ENCODE measurements at regions not wholly inside any gene's neighbourhood (a gene's known extent, or its start where the extent isn't known, plus 50 kb on each side); places are given as distances from the start of the nearest gene placed in this dataset.

DNA sequence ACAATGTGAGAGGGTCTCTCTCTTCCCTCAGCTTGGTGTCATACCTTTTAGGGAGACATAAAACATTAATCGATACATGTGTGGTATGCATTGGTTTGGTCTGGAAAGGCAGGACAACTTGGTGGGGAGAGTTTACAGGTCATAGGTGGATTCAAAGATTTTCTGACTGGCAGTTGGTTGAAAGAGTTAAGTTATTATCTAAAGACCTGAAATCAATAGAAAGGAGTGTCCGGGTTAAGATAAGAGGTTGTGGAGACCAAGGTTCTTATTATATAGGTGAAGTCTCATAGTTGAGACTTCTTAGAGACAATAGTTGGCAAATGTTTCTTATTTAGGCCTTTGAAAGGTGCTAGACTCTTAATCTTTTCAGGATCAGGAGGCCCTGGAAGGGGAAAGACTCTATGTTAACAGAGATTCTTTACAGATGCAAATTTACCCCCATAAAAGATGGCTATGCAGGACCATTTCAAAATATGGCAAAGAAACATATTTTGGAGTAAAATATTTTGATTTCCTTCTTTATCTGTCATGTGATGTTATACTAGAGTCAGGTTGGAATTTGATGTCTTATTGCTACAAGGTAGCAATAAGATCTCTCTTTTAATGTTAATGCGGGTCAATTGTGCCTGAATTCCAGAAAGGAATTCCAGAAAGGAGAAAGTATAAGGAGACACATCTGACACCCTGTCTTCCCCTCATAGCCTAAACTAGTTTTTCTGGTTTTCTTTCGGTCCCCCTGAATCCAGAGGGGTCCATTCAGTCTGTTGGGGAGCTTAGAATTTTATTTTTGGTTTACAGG lies 59.2 kb upstream of the RCBTB2 start:
- Mint-ChIP-seq H3K9me3 (peaks cover 11% of the 10 kb centered on the region), H3K4me1 (peaks cover 11% of the 10 kb centered on the region), H3K27me3 (ENCODE audit: low read depth) (no peaks in the 10 kb centered on the region), H3K4me3 (no peak overlapping the region), H3K36me3 (no peaks in the 10 kb centered on the region), H3K27ac (no peak overlapping the region)
- DNase-seq (ENCODE audit: low spot score in 2 of 2, unreplicated experiment in 2 of 2): no peak
- TF ChIP-seq, protein P1, sequence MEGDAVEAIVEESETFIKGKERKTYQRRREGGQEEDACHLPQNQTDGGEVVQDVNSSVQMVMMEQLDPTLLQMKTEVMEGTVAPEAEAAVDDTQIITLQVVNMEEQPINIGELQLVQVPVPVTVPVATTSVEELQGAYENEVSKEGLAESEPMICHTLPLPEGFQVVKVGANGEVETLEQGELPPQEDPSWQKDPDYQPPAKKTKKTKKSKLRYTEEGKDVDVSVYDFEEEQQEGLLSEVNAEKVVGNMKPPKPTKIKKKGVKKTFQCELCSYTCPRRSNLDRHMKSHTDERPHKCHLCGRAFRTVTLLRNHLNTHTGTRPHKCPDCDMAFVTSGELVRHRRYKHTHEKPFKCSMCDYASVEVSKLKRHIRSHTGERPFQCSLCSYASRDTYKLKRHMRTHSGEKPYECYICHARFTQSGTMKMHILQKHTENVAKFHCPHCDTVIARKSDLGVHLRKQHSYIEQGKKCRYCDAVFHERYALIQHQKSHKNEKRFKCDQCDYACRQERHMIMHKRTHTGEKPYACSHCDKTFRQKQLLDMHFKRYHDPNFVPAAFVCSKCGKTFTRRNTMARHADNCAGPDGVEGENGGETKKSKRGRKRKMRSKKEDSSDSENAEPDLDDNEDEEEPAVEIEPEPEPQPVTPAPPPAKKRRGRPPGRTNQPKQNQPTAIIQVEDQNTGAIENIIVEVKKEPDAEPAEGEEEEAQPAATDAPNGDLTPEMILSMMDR (IDR thresholded peaks at IDR 0.05; ENCODE audit: unreplicated experiment): no peak

DNA sequence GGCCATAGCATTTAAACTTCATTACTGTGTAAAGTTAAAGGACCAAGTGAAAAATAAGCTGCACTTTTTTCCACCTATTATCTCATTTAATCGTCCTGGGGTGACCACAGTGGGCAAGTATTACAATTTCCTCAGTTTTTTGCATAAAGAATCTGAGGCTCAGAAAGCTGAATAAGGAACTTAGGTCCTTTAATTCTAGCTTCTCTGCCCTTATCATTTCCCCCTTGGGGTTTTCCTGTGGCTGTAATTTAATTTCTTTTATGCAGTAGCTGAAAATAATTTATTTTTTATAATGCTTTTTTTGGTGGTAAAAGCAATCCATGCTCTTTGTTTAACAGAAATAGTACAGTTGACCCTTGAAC lies 59.8 kb upstream of the RCBTB2 start:
- no peak overlapping the region for H3K4me3 Mint-ChIP-seq
- no peak for DNase-seq (ENCODE audit: low spot score in 2 of 2, unreplicated experiment in 2 of 2)
- H3K27ac Mint-ChIP-seq: no peak overlapping the region
- H3K9me3 Mint-ChIP-seq: peaks cover 16% of the 10 kb centered on the region
- peaks cover 1% of the 10 kb centered on the region for H3K36me3 Mint-ChIP-seq
- TF ChIP-seq, protein P1 (IDR thresholded peaks at IDR 0.05; ENCODE audit: unreplicated experiment): no peak
- no peaks in the 10 kb centered on the region for H3K27me3 Mint-ChIP-seq (ENCODE audit: low read depth)
- peaks cover 11% of the 10 kb centered on the region for H3K4me1 Mint-ChIP-seq

DNA sequence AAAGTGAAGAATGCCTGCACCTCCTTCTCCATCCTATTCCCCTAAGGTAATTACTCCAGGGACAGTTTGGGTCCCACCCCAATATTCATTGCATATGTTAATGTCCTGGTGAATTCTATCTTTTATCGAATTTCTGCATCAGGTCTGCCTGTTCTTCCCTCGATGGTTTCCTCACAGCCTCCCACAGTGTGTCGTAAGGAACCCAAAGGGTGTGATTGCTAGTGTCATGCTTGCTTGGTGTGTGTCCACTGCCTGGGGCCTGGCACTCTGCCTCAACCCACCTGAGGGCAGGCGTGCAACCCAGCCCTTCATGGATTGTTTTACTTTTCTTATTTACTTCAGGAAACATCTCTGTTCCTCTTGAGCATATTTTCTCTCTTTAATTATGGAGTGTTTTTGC lies 60.2 kb upstream of the CYSLTR2 start:
- no peak overlapping the region for H3K4me3 Mint-ChIP-seq
- TF ChIP-seq, protein P1 (IDR thresholded peaks at IDR 0.05; ENCODE audit: unreplicated experiment): no peak
- no peak overlapping the region for H3K27ac Mint-ChIP-seq
- H3K4me1 Mint-ChIP-seq: peaks cover 11% of the 10 kb centered on the region
- H3K27me3 Mint-ChIP-seq (ENCODE audit: low read depth): no peaks in the 10 kb centered on the region
- DNase-seq (ENCODE audit: low spot score in 2 of 2, unreplicated experiment in 2 of 2): no peak
- H3K9me3 Mint-ChIP-seq: peaks cover 19% of the 10 kb centered on the region
- H3K36me3 Mint-ChIP-seq: peaks cover 5% of the 10 kb centered on the region

DNA sequence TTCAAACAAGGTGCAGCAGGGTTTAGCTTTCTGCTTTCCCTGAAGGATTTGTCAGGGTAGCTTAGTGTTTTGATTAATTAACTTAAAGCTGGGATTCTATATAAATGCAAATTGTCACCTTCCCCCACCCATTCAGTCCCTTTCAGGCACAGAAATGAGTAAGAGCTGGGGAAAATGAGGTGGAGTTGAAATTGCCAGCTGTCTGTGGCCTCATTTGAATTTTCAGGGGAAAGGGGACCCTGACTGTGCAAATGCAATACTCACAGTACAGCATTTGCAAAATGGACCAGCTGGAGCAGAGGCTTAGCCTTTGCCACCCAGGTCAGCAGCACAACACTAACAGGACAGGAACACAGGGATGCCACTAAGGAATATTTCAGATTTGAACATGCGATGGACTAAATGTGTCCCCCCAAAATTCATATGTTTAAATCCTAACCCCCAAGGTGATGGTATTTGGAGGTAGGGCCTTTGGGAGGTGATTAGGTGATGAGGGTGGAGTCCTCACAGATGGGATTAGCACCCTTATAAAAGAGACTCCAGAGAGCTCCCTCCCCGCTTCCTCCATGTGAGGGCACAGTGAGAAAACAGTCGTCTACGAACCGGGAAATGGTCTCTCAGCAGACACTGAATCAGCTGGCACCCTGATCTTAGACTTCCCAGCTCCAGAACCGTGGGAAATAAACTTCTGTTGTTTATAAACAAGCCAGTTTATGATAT lies 59.5 kb upstream of the CYSLTR2 start:
- DNase-seq (ENCODE audit: low spot score in 2 of 2, unreplicated experiment in 2 of 2): no peak
- TF ChIP-seq, protein P1 (IDR thresholded peaks at IDR 0.05; ENCODE audit: unreplicated experiment): no peak
- H3K27me3 Mint-ChIP-seq (ENCODE audit: low read depth): no peaks in the 10 kb centered on the region
- peaks cover 10% of the 10 kb centered on the region for H3K36me3 Mint-ChIP-seq
- peaks cover 22% of the 10 kb centered on the region for H3K9me3 Mint-ChIP-seq
- no peak overlapping the region for H3K27ac Mint-ChIP-seq
- H3K4me3 Mint-ChIP-seq: no peak overlapping the region
- H3K4me1 Mint-ChIP-seq: peaks cover 11% of the 10 kb centered on the region

DNA sequence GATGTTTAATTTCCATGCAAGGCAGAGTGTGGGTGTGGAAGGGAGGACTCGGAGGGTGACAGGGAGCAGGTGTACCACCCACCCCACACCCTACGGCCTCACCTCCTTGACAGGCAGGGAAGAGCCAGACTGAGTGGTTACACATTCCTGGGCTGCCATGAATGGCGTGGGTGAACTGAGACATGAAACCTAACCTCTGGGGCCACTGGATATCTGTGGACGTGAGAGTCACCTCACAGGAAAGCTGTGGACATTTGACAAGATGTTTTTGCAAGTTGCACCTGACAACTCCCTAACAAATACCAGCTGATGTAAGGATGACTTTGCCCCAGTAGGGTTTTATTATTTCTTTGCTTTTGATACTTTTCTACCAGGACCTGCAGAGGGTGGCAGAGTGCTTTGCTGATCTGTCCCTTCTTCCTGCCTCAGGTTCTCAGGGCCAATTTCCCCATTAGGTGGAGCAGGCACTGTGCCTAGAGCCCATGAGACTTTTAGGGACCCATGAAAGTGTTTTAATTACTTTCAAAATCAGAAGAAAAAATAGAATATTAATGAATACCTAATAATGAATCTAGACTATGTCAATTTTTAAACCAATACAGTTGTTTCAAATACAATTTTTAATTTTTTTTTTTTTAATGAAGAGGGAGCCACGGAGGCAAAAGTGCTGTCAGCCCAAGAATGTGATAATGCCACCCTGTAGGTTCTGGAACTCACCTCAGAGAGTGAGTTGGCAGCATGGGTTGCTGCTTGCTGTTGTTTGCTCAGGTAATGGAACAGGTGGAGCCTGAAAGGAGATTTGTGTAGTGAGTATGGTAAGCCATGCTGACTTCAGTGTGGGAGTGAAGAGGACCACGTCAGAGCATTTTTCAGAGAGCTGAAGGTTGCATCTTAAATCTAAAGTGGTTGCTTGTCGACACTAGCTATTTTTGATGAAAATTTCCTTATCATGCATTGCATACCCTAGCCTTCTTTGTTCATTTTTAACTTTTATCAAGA lies 58.0 kb upstream of the CYSLTR2 start:
- TF ChIP-seq, protein P1 (IDR thresholded peaks at IDR 0.05; ENCODE audit: unreplicated experiment): peak; percentile 32
- no peaks in the 10 kb centered on the region for H3K27me3 Mint-ChIP-seq (ENCODE audit: low read depth)
- H3K4me1 Mint-ChIP-seq: peaks cover 17% of the 10 kb centered on the region
- H3K4me3 Mint-ChIP-seq: no peak overlapping the region
- H3K9me3 Mint-ChIP-seq: peaks cover 26% of the 10 kb centered on the region
- DNase-seq (ENCODE audit: low spot score in 2 of 2, unreplicated experiment in 2 of 2): peak in 1 of 2 experiments; percentile 52
- H3K27ac Mint-ChIP-seq: no peak overlapping the region
- H3K36me3 Mint-ChIP-seq: peaks cover 10% of the 10 kb centered on the region
